ENCODE measurements at regions not wholly inside any gene's neighbourhood (a gene's known extent, or its start where the extent isn't known, plus 50 kb on each side); places are given as distances from the start of the nearest gene placed in this dataset.

DNA sequence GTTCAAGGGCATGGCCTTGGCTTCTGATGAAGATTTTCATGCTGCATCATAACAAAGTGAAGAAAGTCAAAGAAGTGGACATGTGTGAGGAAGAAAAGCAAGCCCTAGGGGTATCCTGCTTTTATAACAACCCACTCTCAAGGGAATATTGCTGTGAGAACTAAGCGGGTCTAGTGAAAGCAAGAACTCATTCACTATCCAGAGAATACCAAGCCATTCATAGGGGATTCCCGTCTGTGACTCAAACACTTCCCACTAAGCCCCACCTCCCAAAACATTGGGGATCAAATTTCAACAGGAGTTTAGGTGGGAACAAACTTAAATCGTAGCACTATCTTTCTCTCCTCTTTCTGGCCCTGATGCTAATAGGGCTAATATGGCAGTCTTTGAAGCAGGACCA is 98.5 kb upstream of the CTTNBP2NL start:
- no peaks in the 10 kb centered on the region for H3K4me1 ChIP-seq (ENCODE audit: low read depth)
- H3K9me3 ChIP-seq (ENCODE audit: low read depth), result no peaks in the 10 kb centered on the region
- H3K4me3 ChIP-seq, result no peak overlapping the region
- peaks cover 12% of the 10 kb centered on the region for H3K27me3 ChIP-seq
- peak in 1 of 2 donors; percentile 24 for DNase-seq (ENCODE audit: low read depth in 1 of 2, low spot score in 1 of 2)
- TF ChIP-seq, protein P1, sequence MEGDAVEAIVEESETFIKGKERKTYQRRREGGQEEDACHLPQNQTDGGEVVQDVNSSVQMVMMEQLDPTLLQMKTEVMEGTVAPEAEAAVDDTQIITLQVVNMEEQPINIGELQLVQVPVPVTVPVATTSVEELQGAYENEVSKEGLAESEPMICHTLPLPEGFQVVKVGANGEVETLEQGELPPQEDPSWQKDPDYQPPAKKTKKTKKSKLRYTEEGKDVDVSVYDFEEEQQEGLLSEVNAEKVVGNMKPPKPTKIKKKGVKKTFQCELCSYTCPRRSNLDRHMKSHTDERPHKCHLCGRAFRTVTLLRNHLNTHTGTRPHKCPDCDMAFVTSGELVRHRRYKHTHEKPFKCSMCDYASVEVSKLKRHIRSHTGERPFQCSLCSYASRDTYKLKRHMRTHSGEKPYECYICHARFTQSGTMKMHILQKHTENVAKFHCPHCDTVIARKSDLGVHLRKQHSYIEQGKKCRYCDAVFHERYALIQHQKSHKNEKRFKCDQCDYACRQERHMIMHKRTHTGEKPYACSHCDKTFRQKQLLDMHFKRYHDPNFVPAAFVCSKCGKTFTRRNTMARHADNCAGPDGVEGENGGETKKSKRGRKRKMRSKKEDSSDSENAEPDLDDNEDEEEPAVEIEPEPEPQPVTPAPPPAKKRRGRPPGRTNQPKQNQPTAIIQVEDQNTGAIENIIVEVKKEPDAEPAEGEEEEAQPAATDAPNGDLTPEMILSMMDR (IDR thresholded peaks at IDR 0.05; ENCODE audit: low read depth, low read length), result no peak
- no peak overlapping the region for H3K27ac ChIP-seq
- H3K36me3 ChIP-seq, result no peaks in the 10 kb centered on the region

DNA sequence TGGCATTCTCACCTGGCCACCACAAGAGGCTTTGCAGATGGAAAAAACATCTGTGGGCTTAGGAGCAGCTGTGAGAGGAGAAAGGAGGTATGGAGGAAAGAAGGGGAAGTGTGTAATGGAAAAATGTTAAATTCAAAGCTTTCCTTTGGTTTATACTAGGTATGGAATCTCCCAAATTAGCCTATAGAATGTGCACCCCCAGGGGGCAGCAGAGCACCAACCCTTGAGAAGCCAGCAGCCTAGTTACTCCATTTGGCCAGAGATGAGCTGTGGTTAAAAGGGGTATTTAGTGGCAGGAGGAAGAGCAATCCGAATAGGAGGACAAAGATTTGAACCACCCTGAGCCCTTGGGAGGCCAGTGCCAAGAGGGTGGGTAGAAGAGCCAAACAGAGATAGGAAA is 97.5 kb upstream of the CTTNBP2NL start:
- H3K4me1 ChIP-seq (ENCODE audit: low read depth), result no peaks in the 10 kb centered on the region
- DNase-seq (ENCODE audit: low read depth in 1 of 2, low spot score in 1 of 2), result peak; percentile 43 to 81
- TF ChIP-seq, protein P1 (IDR thresholded peaks at IDR 0.05; ENCODE audit: low read depth, low read length), result peak; percentile 86

DNA sequence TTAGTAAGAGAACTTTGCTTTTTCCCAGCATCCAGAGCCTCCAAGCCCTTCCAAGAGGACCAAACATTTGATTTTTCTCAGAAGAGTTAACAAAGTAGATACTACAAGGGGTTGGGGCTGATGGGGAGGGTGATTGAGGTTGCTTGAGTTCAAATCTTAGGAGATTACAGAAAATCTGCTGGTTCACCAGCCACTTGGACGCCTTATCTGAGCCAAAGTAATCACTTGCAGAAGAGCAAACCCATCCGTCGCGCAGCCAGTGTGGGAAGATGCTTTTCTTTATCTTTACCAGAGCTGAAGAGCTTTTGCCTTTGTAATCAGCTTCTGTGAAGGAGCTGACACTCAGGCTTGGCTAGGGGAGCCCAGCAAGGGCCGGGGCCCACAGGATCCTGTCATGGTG is 91.9 kb upstream of the CTTNBP2NL start:
- DNase-seq (ENCODE audit: low read depth in 1 of 2, low spot score in 1 of 2), result no peak
- peaks cover 19% of the 10 kb centered on the region for H3K4me1 ChIP-seq (ENCODE audit: low read depth)
- TF ChIP-seq, protein P1 (IDR thresholded peaks at IDR 0.05; ENCODE audit: low read depth, low read length), result no peak
- H3K27ac ChIP-seq, result no peak overlapping the region
- H3K36me3 ChIP-seq, result no peaks in the 10 kb centered on the region
- H3K9me3 ChIP-seq (ENCODE audit: low read depth), result no peaks in the 10 kb centered on the region
- peaks cover 12% of the 10 kb centered on the region for H3K27me3 ChIP-seq
- no peak overlapping the region for H3K4me3 ChIP-seq

More for the DNA sequence above, 97.5 kb upstream of the CTTNBP2NL start:
- H3K27me3 ChIP-seq, result peaks cover 12% of the 10 kb centered on the region
- H3K4me3 ChIP-seq, result no peak overlapping the region
- no peaks in the 10 kb centered on the region for H3K9me3 ChIP-seq (ENCODE audit: low read depth)
- H3K36me3 ChIP-seq, result no peaks in the 10 kb centered on the region
- H3K27ac ChIP-seq, result no peak overlapping the region

DNA sequence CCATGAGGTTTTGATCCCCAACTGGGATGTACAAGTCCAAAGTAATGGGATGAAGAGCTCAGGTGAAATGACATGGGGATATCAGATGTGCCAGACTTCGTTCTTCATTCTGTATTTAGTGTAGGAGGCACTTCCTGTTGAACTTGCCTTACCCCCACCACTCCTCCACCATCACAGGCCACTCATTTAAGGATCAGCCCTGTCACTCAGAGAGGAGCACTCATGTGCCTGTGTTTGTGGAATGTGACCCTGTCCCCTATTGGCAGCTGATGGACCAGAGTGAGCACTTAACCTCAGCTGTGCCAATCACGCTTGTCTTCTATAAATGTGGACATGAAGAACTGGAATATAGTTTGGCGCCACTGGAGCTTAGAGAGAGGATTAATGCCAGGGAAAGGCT is 91.4 kb upstream of the CTTNBP2NL start:
- no peak overlapping the region for H3K27ac ChIP-seq
- no peaks in the 10 kb centered on the region for H3K9me3 ChIP-seq (ENCODE audit: low read depth)
- no peak for DNase-seq (ENCODE audit: low read depth in 1 of 2, low spot score in 1 of 2)
- no peaks in the 10 kb centered on the region for H3K36me3 ChIP-seq
- TF ChIP-seq, protein P1 (IDR thresholded peaks at IDR 0.05; ENCODE audit: low read depth, low read length), result no peak
- no peak overlapping the region for H3K4me3 ChIP-seq
- peaks cover 19% of the 10 kb centered on the region for H3K4me1 ChIP-seq (ENCODE audit: low read depth)
- H3K27me3 ChIP-seq, result peaks cover 13% of the 10 kb centered on the region

DNA sequence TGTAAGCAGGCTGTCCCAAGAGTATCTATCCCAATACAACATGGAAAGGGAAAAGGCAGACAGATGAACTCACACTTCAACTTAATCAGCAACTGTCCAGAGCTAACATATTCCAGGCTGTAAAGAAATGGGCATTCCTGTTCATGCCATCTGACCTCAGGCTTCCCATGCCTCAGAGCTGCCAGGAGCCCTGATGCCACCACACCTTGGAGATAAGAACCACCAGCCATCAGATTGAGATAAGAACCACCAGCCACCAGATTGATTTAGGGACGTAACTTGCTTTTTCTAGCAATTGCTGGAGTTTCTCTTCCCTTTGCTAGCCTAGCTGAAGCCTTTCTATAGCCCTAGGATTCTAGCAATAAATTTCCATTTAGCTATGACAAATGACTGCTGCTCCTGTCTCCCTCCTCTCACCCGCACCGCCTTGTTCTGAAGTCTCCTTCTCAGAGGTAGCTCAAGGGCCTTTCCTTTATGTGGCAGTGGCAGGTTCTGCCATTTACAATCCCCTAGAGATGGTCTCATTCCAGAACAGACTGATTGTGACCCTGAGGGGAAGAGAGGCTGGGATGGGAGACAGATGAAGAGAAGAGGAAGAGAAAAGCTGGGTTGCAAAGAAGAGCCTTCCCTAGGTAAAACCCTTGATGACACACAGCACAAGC is 88.0 kb upstream of the CTTNBP2NL start:
- no peak for DNase-seq (ENCODE audit: low read depth in 1 of 2, low spot score in 1 of 2)
- H3K27ac ChIP-seq, result no peak overlapping the region
- H3K27me3 ChIP-seq, result peaks cover 19% of the 10 kb centered on the region
- no peak overlapping the region for H3K4me3 ChIP-seq
- TF ChIP-seq, protein P1 (IDR thresholded peaks at IDR 0.05; ENCODE audit: low read depth, low read length), result no peak
- peaks cover 19% of the 10 kb centered on the region for H3K4me1 ChIP-seq (ENCODE audit: low read depth)
- H3K9me3 ChIP-seq (ENCODE audit: low read depth), result no peaks in the 10 kb centered on the region
- H3K36me3 ChIP-seq, result no peaks in the 10 kb centered on the region
